Brain pericyte (primary cell): ENCODE measurements at regions not wholly inside any gene's neighbourhood (a gene's known extent, or its start where the extent isn't known, plus 50 kb on each side); places are given as distances from the start of the nearest gene placed in this dataset.

Experiments
- DNase-seq: peaks from one replicate; pipeline ENCODE4 v3.0.0-alpha.2; 2012; ENCODE audit warnings: low read depth, low spot score

DNA sequence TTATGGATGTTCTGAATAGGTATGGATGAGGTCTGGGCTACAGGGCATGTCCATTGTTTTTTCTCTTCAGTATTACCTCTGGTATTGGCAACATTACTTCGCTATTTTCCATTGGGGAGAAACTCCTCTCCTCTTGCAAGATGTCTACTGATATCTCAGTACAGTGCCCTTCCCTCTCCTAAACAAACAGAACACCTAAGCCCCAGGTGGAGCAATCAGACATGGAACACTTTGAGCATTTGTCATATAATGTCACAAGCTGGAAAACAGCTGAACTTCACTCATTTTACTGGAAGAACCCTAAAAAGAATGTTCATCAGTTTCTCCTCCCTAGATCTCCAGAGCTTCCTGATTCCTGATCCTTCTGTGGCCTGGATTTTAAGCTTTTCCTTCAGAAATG, 339.8 kb downstream of the FRK start:
- no peak for DNase-seq

DNA sequence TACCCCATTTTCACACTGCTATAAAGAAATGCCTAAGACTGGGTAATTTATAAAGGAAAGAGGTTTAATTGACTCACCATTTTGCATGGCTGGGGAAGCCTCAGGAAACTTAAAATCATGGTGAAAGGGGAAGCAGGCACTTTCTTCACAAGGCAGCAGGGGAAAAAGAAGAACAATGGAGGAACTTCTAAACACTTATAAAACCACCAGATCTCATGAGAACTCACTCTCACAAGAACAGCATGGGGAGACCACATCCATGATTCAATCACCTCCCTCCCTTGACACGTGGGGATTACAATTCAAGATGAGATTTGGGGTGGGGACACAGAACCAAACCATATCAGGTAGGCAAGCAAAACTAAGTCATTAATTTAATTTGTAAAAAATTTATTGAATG, 343.2 kb downstream of the FRK start:
- DNase-seq, result no peak

DNA sequence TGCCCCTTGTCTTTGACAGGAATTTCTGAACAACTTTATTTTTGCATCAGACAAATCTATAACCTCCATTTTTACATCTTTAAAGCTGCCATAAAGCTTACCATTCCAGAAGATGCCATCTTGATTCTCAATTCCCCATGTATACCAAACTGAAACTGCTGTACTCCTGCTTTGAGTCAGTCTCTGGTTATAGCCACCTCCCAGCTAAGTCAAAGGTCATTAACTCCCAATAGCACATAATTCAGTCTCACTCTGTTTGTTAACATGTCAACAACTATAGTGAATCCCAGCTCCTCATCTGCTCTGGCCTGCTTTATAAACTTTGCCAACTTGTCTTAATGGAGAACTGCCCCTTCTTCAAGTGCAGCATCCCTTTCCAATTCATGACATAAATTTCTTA, 343.6 kb downstream of the FRK start:
- no peak for DNase-seq

- DNase-seq, result no peak
Measured at GRCh38 chr6:115712291-115712961, 348.3 kb downstream of the FRK start.

GRCh38 chr6:115708850-115709249, 351.8 kb downstream of the FRK start:
- no peak for DNase-seq

GRCh38 chr6:115706981-115707380, 353.7 kb downstream of the FRK start:
- no peak for DNase-seq

DNA sequence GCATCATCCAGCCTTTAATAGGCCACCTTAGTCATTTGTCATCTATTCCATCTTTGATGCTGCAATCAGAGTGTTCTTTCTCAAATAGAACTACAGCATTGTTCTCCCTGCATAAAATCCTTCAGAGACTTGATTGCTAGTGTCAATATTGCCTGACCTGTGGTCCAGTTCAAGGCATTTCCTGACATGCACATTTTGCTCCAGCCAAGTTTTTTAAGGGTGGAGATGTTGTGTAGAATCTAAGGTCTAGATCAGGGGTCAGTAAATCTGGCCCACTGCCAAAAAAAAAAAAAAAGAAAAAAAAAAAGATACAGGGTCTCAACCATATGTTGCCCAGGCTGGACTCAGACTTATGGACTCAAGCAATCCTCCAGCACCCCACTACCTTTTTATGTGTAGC, 354.4 kb downstream of the FRK start:
- no peak for DNase-seq

- no peak for DNase-seq
Measured at GRCh38 chr6:115704028-115704427, 356.7 kb downstream of the FRK start.

DNA sequence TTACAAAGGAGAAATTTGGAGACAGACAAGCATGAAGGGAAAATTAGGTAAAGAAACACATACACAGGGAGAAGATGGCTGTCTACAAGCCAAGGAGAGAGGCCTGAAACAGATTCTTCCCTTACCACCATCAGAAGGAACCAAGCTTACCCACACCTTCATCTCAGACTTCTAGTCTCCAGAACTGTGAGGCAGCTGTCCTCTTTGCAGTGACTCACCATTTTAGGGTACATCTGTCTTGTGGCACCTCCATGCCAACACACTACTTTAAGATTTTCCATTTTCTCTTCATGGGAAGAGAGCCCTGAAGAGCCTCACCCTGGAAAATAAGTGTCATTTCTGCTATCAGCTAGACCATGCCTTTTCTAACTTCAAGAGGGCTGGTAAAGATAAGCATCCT, 369.3 kb downstream of the FRK start:
- no peak for DNase-seq

- no peak for DNase-seq
Measured at GRCh38 chr6:115690854-115691253, 369.8 kb downstream of the FRK start.

DNA sequence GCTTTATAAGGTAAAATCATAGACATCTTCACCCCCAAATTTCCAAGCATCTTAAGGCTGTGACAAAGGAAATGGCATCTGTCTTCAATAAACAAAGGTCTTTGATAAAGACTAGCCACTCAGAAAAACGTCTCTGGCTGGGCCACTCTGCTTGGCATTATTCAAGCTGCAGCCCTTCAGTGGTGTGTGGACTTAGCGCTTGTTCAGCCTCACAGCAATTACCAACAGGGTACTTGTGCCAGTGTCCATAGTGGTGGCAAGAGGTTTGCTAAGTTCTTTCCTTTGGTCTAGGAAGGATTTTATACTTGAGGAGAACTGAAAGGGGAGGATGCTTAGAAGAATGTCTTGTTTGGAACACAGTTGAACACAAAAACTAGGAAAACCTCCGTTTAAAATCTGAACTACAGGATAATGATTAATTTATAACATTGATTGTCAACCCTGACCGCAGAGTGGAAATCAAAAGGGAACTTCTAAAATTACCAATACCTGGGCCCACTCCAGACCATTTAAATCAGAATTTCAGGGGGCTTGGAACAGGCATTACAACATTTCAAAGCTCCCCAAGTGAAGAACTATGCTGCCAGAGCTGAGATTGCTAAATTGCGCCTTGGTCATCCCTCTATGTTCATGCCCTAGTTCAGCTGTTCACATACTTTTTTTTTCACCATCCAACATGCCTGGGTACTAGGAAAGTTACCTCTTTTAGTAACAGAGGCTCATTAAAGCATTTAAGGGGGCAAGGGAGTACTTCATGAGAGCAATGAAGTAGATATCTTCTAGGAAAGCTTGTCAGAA, 378.5 kb downstream of the FRK start:
- no peak for DNase-seq

DNA sequence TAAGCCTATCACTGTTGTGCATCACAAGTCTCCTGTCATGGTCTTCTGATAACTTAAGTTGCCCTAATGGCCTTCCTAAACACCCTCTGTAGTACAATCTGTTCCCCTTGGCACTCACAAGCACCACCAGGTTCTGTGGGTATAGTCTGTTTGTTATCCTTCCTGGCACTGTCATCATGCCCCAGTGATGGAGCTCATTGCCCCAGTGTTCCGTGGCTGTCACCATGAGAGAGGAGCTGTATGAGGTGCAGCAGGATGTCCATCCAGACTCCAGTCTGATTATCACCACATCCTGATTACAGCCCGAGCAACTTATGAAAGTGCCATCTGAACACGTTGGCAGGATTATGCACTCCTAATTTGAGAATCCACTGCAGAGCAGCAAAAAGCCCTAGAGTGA, 380.1 kb downstream of the FRK start:
- no peak for DNase-seq

DNA sequence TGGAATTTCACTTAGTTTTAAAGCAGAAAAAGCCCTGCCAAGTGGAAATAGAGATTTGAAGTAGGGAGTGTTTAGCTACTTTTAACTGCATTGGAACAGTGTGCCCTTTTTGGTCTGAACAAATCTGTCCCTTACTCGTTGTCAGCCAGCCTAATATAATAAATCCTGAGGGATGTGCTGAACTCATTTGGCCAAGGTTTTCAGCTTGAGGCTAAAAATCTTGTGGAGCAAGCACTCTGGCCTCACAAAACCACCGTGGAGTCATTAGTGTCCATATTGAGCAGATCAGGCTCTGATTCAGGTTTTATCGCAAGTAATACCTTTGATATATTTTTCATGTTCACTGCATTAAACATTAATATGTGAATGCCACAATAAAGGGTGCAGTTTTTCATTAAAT, 383.5 kb downstream of the FRK start:
- DNase-seq, result no peak

DNA sequence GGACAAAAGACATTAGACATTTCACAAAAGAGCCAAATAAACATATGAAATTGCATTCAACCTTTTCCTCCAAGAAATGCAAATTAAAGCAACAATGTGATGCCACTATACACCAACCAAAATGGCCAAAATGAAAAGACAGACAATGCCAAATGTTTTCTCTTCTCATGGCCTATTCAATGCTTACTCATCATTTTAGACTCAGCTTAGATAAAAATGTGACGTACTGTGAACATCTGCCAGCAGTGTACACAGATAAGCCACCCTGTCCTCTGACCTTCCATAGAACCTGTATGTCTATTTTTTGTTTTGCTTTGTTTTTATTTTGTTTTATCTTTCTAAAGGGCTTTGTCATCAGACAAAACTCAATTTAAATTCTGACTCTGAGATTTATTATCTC, 385.2 kb downstream of the FRK start:
- no peak for DNase-seq

DNA sequence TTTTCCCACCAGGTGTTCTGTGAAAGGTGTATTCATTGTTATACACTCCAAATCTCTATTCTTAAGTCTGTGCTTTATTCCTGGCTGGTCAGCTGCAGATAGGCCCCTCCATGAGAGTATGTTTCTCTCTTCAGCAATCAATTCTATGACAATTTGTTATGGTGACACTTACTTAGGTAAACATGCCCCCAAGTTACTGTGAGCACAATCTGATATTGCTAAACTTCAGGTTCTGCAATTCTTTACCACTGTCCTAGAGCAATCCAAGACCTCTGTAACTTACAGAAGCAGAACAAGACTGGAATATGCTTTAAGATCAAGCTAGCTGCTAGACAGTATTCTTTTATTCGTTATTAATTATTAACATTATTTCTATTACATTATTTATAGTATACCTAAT, 391.9 kb downstream of the FRK start:
- DNase-seq, result no peak

GRCh38 chr6:115668211-115668610, 392.5 kb downstream of the FRK start:
- DNase-seq, result no peak

- DNase-seq, result no peak
Measured at GRCh38 chr6:115667478-115668026, 393.1 kb downstream of the FRK start.

DNA sequence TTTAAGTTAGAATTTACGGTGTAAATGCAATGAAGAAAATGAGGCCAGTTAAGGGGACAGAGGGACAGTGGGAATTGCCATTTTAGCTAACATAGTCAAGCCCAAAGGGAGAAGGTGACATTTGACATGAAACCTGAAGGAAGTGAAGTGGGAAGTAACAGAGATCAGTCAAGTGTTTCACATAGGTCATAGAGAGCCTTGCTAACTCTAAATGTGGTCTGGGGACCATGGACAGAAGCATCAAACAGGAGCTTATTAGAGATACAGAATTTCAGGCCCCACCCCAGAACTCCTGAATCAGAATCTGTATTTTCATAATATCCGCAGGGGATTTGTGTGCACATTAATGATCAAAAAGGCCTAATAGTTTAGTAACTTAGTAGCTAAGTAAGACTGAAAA, 393.7 kb downstream of the FRK start:
- no peak for DNase-seq

DNA sequence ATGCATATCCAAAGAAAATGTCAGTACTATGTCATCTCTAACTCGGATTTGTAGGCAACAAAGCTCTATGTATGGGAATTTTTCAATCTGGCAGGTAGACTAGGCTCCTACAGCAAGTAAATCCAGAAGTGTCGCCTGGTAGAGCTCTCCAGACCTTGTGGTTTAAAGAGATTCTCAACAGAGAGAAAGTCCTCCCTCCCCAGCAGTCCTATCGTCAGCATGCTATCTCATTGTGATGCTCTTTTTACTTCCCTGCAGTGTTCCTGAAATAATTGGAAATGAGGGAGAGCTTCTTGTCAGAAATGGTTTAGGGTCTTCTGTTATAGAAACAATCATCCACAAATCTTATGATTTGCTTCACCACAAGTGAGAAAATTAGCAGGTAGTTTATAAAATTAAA, 395.4 kb downstream of the FRK start:
- DNase-seq, result no peak

GRCh38 chr6:115663681-115664080, 397.0 kb downstream of the FRK start:
- no peak for DNase-seq

DNA sequence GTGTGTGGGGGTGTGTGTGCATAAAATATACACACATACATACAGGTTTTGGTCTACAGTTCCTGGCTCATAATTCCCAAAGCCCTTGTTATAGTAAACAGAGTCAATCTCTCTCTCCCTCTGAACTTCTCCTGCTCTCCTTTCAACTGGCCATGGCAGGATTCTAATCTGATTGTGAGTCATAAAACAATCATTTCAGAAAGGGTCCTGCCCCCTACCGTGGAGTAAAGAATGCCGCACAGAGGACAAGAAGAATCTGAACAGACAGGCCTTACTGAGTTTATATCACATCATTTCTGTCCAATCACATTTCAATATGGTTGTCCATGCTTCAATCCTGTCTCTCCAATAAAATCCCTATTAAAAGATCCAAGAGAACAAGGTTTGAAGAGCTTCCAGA, 416.9 kb downstream of the FRK start:
- DNase-seq, result no peak

DNA sequence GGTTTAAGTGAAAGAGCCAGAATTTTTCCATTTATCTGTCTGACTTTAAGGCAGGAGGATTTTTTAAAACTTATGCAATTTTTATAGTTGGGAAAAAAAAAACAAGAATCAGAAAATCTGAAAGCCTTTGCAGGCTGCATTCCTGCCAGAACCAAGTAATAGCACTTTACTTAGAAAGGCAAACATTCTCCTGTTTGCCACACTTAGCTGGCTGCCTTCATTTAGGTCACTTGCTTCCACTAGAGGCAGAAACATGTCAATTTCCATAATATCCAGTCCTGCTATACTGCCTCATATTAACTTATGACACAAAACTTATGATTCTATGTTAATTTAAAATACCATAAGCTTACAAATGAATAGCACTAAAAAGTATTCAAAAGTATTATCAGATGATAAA, 425.8 kb downstream of the FRK start:
- no peak for DNase-seq

DNA sequence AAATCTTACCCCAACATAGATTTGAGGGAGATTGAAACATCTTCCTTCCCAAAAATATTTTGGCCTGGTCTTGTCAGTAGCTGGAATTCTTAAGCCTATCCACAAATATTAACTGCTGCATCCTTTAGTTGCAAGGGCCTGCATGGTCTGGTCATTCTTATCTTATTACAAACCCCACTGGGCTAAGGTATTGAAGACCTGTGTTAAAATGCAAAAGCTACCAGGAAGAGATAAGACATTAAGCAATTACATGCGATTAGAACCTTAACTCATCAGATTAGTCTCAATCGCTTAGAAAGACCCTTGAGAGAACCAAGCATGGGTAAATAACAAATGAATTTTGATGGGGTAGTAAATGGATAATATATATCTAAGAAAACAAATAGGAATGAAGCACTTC, 426.6 kb downstream of the FRK start:
- no peak for DNase-seq
